ENCODE measurements at regions not wholly inside any gene's neighbourhood (a gene's known extent, or its start where the extent isn't known, plus 50 kb on each side); places are given as distances from the start of the nearest gene placed in this dataset.
"Not testable (repeated sequence)": the region's sequence is repeated elsewhere in the genome, so short reads cannot be mapped to it uniquely, and the experiment has no call there.

DNA sequence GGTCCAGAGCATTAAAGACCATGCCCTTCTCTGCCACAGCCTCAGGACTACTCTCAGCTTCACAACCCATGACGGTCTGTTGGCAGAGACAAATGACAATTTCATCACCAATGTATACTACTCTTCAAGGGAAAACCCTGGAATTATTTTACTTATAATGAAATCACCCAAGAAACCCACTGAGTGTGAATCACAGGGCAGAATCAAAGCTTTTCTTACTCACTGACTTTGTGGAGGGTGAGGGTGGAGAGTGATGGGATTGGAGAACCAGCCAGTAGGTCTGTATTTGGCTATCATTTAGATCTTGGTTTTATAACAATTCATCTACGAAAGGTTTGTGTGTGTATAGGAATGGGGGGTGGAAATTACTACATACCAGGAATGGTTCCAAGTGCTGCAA, 442.6 kb downstream of the SHISA9 start:
- H3K36me3 ChIP-seq = no peaks in the 10 kb centered on the region
- H3K9me3 ChIP-seq = no peaks in the 10 kb centered on the region
- intact Hi-C loops (cut with DNase I; ENCODE audit: low total_unique reads) = no loop called here
- no peaks in the 10 kb centered on the region for H3K4me1 ChIP-seq
- no peaks in the 10 kb centered on the region for H3K27me3 ChIP-seq
- no peak overlapping the region for H3K27ac ChIP-seq
- H3K4me3 ChIP-seq = no peak overlapping the region
- DNase-seq = no peak
- no peak for TF ChIP-seq POLR2A (IDR thresholded peaks at IDR 0.05)
- TF ChIP-seq, protein P1, sequence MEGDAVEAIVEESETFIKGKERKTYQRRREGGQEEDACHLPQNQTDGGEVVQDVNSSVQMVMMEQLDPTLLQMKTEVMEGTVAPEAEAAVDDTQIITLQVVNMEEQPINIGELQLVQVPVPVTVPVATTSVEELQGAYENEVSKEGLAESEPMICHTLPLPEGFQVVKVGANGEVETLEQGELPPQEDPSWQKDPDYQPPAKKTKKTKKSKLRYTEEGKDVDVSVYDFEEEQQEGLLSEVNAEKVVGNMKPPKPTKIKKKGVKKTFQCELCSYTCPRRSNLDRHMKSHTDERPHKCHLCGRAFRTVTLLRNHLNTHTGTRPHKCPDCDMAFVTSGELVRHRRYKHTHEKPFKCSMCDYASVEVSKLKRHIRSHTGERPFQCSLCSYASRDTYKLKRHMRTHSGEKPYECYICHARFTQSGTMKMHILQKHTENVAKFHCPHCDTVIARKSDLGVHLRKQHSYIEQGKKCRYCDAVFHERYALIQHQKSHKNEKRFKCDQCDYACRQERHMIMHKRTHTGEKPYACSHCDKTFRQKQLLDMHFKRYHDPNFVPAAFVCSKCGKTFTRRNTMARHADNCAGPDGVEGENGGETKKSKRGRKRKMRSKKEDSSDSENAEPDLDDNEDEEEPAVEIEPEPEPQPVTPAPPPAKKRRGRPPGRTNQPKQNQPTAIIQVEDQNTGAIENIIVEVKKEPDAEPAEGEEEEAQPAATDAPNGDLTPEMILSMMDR (IDR thresholded peaks at IDR 0.05) = no peak

GRCh38 chr16:13348416-13348815, 447.0 kb downstream of the SHISA9 start:
- H3K36me3 ChIP-seq = no peaks in the 10 kb centered on the region
- H3K27ac ChIP-seq = no peak overlapping the region
- no peak for TF ChIP-seq POLR2A (IDR thresholded peaks at IDR 0.05)
- H3K4me3 ChIP-seq = no peak overlapping the region
- no peaks in the 10 kb centered on the region for H3K4me1 ChIP-seq
- no peaks in the 10 kb centered on the region for H3K27me3 ChIP-seq
- intact Hi-C loops (cut with DNase I; ENCODE audit: low total_unique reads) = no loop called here
- H3K9me3 ChIP-seq = no peaks in the 10 kb centered on the region
- DNase-seq = no peak

DNA sequence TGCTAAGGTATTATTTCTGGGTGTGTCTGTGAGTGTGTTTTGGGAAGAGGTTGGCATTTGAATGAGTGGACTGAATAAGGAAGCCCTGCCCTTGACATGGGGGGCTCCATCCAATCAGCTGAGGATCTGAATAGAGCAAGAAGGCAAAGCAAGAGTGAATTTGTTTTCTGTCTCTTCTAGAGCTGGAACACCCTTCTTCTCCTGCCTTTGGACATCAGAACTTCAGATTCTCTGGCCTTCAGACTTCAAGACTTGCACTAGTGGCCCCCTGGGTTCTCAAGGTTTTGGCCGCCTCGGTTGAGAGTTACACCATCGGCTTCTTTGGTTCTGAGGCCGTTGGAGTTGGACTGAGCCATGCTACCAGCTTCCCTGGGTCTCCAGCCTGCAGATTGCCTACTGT, 448.6 kb downstream of the SHISA9 start:
- DNase-seq = no peak
- no peak for TF ChIP-seq POLR2A (IDR thresholded peaks at IDR 0.05)
- TF ChIP-seq, protein P1 (IDR thresholded peaks at IDR 0.05) = no peak
- Histone ChIP-seq H3K27ac (no peak overlapping the region), H3K4me3 (no peak overlapping the region), H3K36me3 (no peaks in the 10 kb centered on the region), H3K4me1 (no peaks in the 10 kb centered on the region), H3K27me3 (no peaks in the 10 kb centered on the region), H3K9me3 (no peaks in the 10 kb centered on the region)
- intact Hi-C loops (cut with DNase I; ENCODE audit: low total_unique reads) = no loop called here

DNA sequence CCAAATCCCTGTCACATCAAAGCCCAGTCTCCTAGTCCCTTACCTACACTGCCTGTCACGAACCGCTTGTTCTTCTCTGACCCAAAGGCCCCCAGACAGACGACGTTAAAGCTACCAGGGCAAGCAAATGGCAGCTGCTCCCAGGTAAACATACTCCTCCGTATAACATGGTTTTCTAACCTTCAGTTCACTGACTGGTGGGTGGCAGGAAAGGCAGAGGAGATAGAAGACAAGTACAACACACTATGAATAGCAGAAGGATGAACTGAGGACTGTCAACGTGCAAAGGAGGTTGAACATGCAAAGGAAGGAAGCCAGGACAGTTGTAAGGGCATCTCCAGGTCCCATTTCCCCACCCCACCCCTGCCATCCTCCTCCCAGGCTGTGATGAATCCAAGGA, 449.8 kb downstream of the SHISA9 start:
- Histone ChIP-seq H3K27ac (no peak overlapping the region), H3K27me3 (no peaks in the 10 kb centered on the region), H3K4me1 (no peaks in the 10 kb centered on the region), H3K36me3 (no peaks in the 10 kb centered on the region), H3K4me3 (no peak overlapping the region), H3K9me3 (no peaks in the 10 kb centered on the region)
- no peak for DNase-seq
- TF ChIP-seq POLR2A (IDR thresholded peaks at IDR 0.05) = no peak
- TF ChIP-seq, protein P1 (IDR thresholded peaks at IDR 0.05) = no peak
- intact Hi-C loops (cut with DNase I; ENCODE audit: low total_unique reads) = no loop called here

DNA sequence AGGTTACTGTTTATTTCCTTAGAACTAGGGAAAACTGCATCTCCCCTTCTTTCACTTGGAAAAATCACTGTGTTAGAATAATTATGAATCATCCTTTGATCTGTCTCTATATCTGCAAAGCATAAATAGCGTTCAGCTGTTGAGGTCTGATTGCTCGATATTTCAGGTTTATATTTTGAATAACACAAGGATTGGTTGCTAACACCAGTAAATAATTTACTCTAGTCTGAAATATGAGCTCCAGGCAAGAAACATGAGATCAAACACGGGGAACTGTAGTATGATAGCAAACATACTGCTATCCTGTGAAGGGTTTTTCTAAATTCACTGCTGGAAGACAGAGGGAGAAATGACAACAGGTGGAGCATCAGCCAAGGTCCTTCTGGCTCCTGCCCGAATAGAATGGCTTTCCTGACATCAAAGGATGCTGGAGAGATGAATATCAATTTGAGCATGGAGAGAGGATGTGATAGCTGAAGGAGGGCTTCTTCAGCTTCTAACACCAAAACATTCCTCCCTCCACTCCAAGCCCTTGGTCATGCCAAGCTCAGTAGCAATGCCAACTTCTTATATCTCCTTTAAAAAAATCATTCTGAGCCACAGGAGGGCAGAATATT, 450.3 kb downstream of the SHISA9 start:
- Histone ChIP-seq H3K4me3 (no peak overlapping the region), H3K27me3 (no peaks in the 10 kb centered on the region), H3K36me3 (no peaks in the 10 kb centered on the region), H3K9me3 (no peaks in the 10 kb centered on the region), H3K4me1 (no peaks in the 10 kb centered on the region), H3K27ac (no peak overlapping the region)
- intact Hi-C loops (cut with DNase I; ENCODE audit: low total_unique reads) = no loop called here
- no peak for DNase-seq
- no peak for TF ChIP-seq POLR2A (IDR thresholded peaks at IDR 0.05)
- TF ChIP-seq, protein P1 (IDR thresholded peaks at IDR 0.05) = no peak

GRCh38 chr16:13352796-13353195, 451.4 kb downstream of the SHISA9 start:
- H3K36me3 ChIP-seq; intact Hi-C loops (cut with DNase I; ENCODE audit: low total_unique reads); H3K4me3 ChIP-seq; H3K27ac ChIP-seq; DNase-seq; H3K9me3 ChIP-seq; H3K27me3 ChIP-seq; H3K4me1 ChIP-seq: not testable (repeated sequence)

DNA sequence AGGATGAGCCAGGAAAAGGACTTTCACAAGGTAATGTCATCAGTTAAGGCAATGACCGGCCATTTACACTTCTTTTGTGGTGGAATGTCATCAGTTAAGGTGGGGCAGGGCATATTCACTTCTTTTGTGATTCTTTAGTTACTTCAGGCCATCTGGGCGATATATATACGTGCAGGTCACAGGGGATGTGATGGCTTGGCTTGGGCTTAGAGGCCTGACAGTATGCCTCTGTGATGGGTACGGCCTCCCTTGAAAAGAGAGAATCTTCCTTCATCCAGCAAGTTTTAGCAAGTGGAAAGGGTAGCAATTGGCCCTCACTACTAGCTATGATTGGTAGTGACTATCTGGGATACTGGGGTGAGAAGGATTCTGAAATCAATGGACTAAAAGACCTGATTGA, 456.4 kb downstream of the SHISA9 start:
- H3K36me3 ChIP-seq; H3K4me3 ChIP-seq; H3K27ac ChIP-seq; DNase-seq; H3K9me3 ChIP-seq; H3K4me1 ChIP-seq; intact Hi-C loops (cut with DNase I; ENCODE audit: low total_unique reads); H3K27me3 ChIP-seq: not testable (repeated sequence)
